KMS-11 (cell line): ENCODE measurements at regions not wholly inside any gene's neighbourhood (a gene's known extent, or its start where the extent isn't known, plus 50 kb on each side); places are given as distances from the start of the nearest gene placed in this dataset.
"Not testable (repeated sequence)": the region's sequence is repeated elsewhere in the genome, so short reads cannot be mapped to it uniquely, and the experiment has no call there.

Source experiments
- H2AFZ ChIP-seq: fragments of 200-600 bp; sonication (generic); 2 replicates; pipeline ENCODE4 v1.6.1; 2016; ENCODE audit warnings: antibody characterized with exemption, mixed run types, low read depth
- H3K27ac ChIP-seq: fragments of 200-600 bp; sonication (generic); 2 replicates; pipeline ENCODE4 v1.6.1; 2016; ENCODE audit warnings: mild to moderate bottlenecking, mixed run types
- H3K27me3 ChIP-seq: fragments of 200-600 bp; sonication (generic); 2 replicates; pipeline ENCODE4 v1.6.1; 2017; ENCODE audit warnings: mild to moderate bottlenecking, low read depth, mixed run types, moderate library complexity; ENCODE audit not compliant: insufficient read depth
- H3K36me3 ChIP-seq: fragments of 200-600 bp; sonication (generic); 2 replicates; pipeline ENCODE4 v1.6.1; 2017; ENCODE audit warnings: mild to moderate bottlenecking, mixed run types; ENCODE audit not compliant: insufficient read depth
- H3K4me1 ChIP-seq: fragments of 200-600 bp; sonication (generic); 2 replicates; pipeline ENCODE4 v1.6.1; 2016; ENCODE audit warnings: mild to moderate bottlenecking, low read depth, mixed run types; ENCODE audit not compliant: poor library complexity, severe bottlenecking
- H3K4me2 ChIP-seq: fragments of 200-600 bp; sonication (generic); 2 replicates; pipeline ENCODE4 v1.7.0; 2016; ENCODE audit warnings: mild to moderate bottlenecking, mixed run types
- H3K4me3 ChIP-seq: fragments of 200-600 bp; sonication (generic); IDR thresholded peaks from 2 replicates; pipeline ENCODE4 v1.6.1; 2017; ENCODE audit warnings: low read depth, low read length, mixed read lengths; ENCODE audit not compliant: insufficient read depth
- H3K79me2 ChIP-seq: fragments of 200-600 bp; sonication (generic); 2 replicates; pipeline ENCODE4 v1.6.1; 2016; ENCODE audit warnings: low read depth, mixed run types; ENCODE audit not compliant: insufficient read depth
- H3K9ac ChIP-seq: fragments of 200-600 bp; sonication (generic); 2 replicates; pipeline ENCODE4 v1.6.1; 2016; ENCODE audit warnings: mild to moderate bottlenecking, mixed run types
- H4K20me1 ChIP-seq: fragments of 200-600 bp; sonication (generic); 2 replicates; pipeline ENCODE4 v1.6.1; 2016; ENCODE audit warnings: mild to moderate bottlenecking, mixed run types; ENCODE audit not compliant: insufficient read depth
- TF ChIP-seq, protein P1 (sequence below): fragments of 200-600 bp; sonication (generic); conservative IDR thresholded peaks from 2 replicates; pipeline ENCODE4 v1.6.1; 2017; ENCODE audit warnings: low read depth, mild to moderate bottlenecking, antibody characterized with exemption, low read length, moderate library complexity, mixed read lengths

DNA sequence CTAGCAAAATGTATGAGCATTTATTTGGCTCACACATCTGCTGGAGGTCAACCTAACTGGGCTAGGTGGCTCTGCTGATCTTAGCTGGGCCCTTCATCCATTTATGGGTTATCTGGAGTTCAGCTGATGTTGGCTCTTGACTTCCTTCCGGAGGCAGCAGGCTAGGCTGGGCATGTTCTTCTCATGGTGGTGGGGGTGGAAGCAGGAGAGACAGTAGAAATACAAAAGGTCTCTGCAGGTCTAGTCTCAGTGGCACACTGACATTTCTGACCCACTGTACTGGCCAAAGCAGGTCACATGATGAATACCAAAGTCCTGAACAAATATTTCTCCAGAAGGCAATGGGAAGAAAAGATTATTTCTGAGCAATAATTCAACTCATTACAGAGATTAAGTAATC is 334.6 kb downstream of the CRPPA start:
- H3K36me3 ChIP-seq, result no peaks in the 10 kb centered on the region
- H4K20me1 ChIP-seq, result no peaks in the 10 kb centered on the region
- no peaks in the 10 kb centered on the region for H3K27me3 ChIP-seq
- TF ChIP-seq, protein P1, sequence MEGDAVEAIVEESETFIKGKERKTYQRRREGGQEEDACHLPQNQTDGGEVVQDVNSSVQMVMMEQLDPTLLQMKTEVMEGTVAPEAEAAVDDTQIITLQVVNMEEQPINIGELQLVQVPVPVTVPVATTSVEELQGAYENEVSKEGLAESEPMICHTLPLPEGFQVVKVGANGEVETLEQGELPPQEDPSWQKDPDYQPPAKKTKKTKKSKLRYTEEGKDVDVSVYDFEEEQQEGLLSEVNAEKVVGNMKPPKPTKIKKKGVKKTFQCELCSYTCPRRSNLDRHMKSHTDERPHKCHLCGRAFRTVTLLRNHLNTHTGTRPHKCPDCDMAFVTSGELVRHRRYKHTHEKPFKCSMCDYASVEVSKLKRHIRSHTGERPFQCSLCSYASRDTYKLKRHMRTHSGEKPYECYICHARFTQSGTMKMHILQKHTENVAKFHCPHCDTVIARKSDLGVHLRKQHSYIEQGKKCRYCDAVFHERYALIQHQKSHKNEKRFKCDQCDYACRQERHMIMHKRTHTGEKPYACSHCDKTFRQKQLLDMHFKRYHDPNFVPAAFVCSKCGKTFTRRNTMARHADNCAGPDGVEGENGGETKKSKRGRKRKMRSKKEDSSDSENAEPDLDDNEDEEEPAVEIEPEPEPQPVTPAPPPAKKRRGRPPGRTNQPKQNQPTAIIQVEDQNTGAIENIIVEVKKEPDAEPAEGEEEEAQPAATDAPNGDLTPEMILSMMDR, result no peak
- no peak overlapping the region for H3K9ac ChIP-seq
- no peaks in the 10 kb centered on the region for H3K4me1 ChIP-seq
- H3K4me3 ChIP-seq, result no peak overlapping the region
- H3K27ac ChIP-seq, result no peak overlapping the region
- no peaks in the 10 kb centered on the region for H3K79me2 ChIP-seq
- no peak overlapping the region for H3K4me2 ChIP-seq
- no peak overlapping the region for H2AFZ ChIP-seq

DNA sequence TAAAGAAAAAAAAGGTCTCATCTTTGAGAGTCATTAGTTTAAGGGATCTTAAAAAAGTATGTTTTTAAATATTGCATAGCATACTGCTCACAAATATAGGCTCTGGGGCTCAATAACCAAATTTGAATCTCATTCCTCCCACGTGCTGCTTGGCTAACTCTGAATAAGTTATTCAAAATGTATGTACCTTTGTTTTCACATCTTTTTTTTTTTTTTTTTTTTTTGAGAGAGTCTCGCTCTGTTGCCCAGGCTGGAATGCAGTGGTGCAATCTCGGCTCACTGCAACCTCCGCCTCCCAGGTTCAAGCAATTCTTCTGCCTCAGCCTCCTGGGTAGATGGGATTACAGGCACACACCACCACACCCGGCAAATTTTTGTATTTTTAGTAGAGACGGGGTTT is 335.6 kb downstream of the CRPPA start:
- H3K36me3 ChIP-seq, H3K9ac ChIP-seq, H3K4me3 ChIP-seq, H4K20me1 ChIP-seq, H2AFZ ChIP-seq, H3K4me1 ChIP-seq, H3K79me2 ChIP-seq, H3K4me2 ChIP-seq, H3K27ac ChIP-seq, H3K27me3 ChIP-seq: not testable (repeated sequence)

DNA sequence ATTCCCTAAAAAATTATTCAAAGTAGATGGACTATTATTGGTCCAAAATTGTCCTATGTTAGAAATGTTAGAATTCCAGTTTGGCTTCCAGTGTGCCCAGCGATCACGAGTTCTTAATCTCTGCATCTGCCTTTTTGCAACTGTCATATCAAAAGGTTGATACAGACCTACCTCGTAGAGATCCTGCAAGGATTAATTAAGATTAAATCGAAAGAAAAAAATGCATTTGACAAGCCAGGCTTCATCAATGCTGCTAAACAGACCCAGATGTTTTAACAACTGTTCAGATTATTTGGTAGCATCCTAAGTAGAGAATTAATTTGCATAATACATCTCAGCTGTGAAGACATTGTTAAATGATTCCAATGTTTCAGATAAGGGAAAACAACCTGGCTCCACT is 336.5 kb downstream of the CRPPA start:
- Histone ChIP-seq H2AFZ (no peak overlapping the region), H3K4me2 (no peak overlapping the region), H3K4me3 (no peak overlapping the region), H3K27me3 (no peaks in the 10 kb centered on the region), H3K79me2 (no peaks in the 10 kb centered on the region), H3K27ac (no peak overlapping the region), H4K20me1 (no peaks in the 10 kb centered on the region), H3K9ac (no peak overlapping the region), H3K36me3 (no peaks in the 10 kb centered on the region), H3K4me1 (no peaks in the 10 kb centered on the region)
- TF ChIP-seq, protein P1, result no peak

DNA sequence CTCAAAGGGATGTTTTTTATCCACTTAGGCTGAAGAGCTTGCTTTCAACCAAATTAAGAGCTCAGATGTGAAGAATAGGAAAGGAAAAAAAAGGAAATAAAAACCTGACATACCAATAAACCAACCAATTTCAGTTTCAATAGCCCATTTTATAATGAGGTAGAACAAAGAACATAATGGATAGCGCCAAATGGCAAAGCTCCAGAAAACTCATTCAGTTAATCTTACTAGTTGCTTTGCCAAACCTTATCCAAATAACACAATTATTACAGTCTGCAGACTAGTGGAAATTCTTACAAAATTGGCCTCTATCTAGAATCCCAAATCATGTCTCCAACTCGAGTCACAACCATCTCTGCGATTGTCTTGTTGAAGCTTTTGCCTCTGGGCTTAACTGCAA is 337.0 kb downstream of the CRPPA start:
- Histone ChIP-seq H2AFZ (no peak overlapping the region), H3K36me3 (no peaks in the 10 kb centered on the region), H3K79me2 (no peaks in the 10 kb centered on the region), H3K4me3 (no peak overlapping the region), H4K20me1 (no peaks in the 10 kb centered on the region), H3K4me1 (no peaks in the 10 kb centered on the region), H3K27ac (no peak overlapping the region), H3K4me2 (no peak overlapping the region), H3K9ac (no peak overlapping the region), H3K27me3 (no peaks in the 10 kb centered on the region)
- TF ChIP-seq, protein P1, result no peak

DNA sequence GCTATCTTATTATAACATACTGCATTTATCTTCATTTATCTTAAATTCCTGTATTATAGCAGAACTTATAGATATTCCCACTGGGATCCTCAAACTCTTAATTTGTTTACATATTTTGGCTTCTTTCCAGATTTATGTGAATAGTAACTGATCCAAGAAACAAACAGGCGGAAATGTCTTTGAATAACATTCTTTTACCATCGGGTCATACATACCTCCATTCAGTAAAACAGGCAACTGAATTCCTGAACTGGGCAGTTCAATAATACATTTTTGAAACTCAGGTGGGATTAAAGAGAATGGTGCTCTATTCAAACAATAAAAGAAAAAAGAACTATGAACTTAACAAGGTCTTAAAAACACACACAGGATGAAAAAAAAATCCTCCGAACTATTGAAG is 337.4 kb downstream of the CRPPA start:
- Histone ChIP-seq H3K4me1 (no peaks in the 10 kb centered on the region), H3K27me3 (no peaks in the 10 kb centered on the region), H3K79me2 (no peaks in the 10 kb centered on the region), H3K4me2 (no peak overlapping the region), H3K9ac (no peak overlapping the region), H2AFZ (no peak overlapping the region), H4K20me1 (no peaks in the 10 kb centered on the region), H3K36me3 (no peaks in the 10 kb centered on the region), H3K4me3 (no peak overlapping the region), H3K27ac (no peak overlapping the region)
- TF ChIP-seq, protein P1, result no peak
